ENCODE measurements at regions not wholly inside any gene's neighbourhood (a gene's known extent, or its start where the extent isn't known, plus 50 kb on each side); places are given as distances from the start of the nearest gene placed in this dataset.

DNA sequence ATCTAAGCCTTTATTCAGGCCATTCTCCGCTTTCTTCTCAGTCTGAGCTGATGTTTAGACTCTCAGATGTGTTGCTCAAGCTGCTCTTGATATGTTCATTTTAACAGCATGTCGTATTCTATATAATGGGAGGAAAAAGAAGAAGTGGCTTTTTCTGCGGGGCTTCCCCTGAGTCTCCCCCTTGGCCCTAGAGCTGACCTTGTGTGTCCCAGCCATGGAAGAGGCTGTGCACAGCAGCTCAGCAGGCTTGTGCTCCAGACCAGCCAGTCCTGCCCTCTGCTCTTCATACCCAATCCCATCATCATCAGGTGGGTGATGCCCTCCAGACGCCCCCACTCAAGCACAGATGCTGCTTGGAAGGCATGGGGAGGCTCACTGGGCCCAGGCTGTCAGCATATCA lies 155.1 kb upstream of the CELF4 start:
- H3K4me1 ChIP-seq (ENCODE audit: insufficient read depth), result no peaks in the 10 kb centered on the region
- H3K36me3 Mint-ChIP-seq (ENCODE audit: low read depth), result no peaks in the 10 kb centered on the region
- H3K27me3 Mint-ChIP-seq (ENCODE audit: insufficient read depth, low read depth, poor library complexity), result peaks cover 9% of the 10 kb centered on the region
- no peak overlapping the region for H3K27ac ChIP-seq (ENCODE audit: low read depth)
- DNase-seq (ENCODE audit: low spot score), result no peak
- no peaks in the 10 kb centered on the region for H3K9me3 Mint-ChIP-seq
- H3K4me2 ChIP-seq, result no peak overlapping the region
- TF ChIP-seq ZNF331 (CRISPR knock-in tag; IDR thresholded peaks at IDR 0.05; ENCODE audit: low read depth), result no peak
- no peak for TF ChIP-seq JUNB (IDR thresholded peaks at IDR 0.05; ENCODE audit: unreplicated experiment)
- TF ChIP-seq NANOG (IDR thresholded peaks at IDR 0.05; ENCODE audit: borderline replicate concordance), result no peak
- TF ChIP-seq, protein P1, sequence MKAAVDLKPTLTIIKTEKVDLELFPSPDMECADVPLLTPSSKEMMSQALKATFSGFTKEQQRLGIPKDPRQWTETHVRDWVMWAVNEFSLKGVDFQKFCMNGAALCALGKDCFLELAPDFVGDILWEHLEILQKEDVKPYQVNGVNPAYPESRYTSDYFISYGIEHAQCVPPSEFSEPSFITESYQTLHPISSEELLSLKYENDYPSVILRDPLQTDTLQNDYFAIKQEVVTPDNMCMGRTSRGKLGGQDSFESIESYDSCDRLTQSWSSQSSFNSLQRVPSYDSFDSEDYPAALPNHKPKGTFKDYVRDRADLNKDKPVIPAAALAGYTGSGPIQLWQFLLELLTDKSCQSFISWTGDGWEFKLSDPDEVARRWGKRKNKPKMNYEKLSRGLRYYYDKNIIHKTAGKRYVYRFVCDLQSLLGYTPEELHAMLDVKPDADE (IDR thresholded peaks at IDR 0.05), result no peak
- TF ChIP-seq, protein P2, sequence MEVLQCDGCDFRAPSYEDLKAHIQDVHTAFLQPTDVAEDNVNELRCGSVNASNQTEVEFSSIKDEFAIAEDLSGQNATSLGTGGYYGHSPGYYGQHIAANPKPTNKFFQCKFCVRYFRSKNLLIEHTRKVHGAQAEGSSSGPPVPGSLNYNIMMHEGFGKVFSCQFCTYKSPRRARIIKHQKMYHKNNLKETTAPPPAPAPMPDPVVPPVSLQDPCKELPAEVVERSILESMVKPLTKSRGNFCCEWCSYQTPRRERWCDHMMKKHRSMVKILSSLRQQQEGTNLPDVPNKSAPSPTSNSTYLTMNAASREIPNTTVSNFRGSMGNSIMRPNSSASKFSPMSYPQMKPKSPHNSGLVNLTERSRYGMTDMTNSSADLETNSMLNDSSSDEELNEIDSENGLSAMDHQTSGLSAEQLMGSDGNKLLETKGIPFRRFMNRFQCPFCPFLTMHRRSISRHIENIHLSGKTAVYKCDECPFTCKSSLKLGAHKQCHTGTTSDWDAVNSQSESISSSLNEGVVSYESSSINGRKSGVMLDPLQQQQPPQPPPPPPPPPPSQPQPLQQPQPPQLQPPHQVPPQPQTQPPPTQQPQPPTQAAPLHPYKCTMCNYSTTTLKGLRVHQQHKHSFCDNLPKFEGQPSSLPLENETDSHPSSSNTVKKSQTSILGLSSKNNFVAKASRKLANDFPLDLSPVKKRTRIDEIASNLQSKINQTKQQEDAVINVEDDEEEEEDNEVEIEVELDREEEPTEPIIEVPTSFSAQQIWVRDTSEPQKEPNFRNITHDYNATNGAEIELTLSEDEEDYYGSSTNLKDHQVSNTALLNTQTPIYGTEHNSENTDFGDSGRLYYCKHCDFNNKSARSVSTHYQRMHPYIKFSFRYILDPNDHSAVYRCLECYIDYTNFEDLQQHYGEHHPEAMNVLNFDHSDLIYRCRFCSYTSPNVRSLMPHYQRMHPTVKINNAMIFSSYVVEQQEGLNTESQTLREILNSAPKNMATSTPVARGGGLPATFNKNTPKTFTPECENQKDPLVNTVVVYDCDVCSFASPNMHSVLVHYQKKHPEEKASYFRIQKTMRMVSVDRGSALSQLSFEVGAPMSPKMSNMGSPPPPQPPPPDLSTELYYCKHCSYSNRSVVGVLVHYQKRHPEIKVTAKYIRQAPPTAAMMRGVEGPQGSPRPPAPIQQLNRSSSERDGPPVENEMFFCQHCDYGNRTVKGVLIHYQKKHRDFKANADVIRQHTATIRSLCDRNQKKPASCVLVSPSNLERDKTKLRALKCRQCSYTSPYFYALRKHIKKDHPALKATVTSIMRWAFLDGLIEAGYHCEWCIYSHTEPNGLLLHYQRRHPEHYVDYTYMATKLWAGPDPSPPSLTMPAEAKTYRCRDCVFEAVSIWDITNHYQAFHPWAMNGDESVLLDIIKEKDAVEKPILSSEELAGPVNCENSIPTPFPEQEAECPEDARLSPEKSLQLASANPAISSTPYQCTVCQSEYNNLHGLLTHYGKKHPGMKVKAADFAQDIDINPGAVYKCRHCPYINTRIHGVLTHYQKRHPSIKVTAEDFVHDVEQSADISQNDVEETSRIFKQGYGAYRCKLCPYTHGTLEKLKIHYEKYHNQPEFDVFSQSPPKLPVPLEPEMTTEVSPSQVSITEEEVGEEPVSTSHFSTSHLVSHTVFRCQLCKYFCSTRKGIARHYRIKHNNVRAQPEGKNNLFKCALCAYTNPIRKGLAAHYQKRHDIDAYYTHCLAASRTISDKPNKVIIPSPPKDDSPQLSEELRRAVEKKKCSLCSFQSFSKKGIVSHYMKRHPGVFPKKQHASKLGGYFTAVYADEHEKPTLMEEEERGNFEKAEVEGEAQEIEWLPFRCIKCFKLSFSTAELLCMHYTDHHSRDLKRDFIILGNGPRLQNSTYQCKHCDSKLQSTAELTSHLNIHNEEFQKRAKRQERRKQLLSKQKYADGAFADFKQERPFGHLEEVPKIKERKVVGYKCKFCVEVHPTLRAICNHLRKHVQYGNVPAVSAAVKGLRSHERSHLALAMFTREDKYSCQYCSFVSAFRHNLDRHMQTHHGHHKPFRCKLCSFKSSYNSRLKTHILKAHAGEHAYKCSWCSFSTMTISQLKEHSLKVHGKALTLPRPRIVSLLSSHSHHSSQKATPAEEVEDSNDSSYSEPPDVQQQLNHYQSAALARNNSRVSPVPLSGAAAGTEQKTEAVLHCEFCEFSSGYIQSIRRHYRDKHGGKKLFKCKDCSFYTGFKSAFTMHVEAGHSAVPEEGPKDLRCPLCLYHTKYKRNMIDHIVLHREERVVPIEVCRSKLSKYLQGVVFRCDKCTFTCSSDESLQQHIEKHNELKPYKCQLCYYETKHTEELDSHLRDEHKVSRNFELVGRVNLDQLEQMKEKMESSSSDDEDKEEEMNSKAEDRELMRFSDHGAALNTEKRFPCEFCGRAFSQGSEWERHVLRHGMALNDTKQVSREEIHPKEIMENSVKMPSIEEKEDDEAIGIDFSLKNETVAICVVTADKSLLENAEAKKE (CRISPR knock-in tag; IDR thresholded peaks at IDR 0.05), result no peak
- no peak for TF ChIP-seq CREB1 (CRISPR knock-in tag; IDR thresholded peaks at IDR 0.05; ENCODE audit: low read depth)
- TF ChIP-seq EZH2phosphoT487 (IDR thresholded peaks at IDR 0.05; ENCODE audit: unreplicated experiment), result no peak
- no peak for TF ChIP-seq STAT1 (IDR thresholded peaks at IDR 0.05; ENCODE audit: unreplicated experiment)
- H3K27ac Mint-ChIP-seq, result no peak overlapping the region
- ATAC-seq, result no peak
- H3K4me3 ChIP-seq, result no peak overlapping the region
- no peaks in the 10 kb centered on the region for H3K36me3 ChIP-seq (ENCODE audit: insufficient read depth)
- H4K20me1 ChIP-seq (replicated peaks; ENCODE audit: insufficient read depth), result no peaks in the 10 kb centered on the region
- H3K4me3 Mint-ChIP-seq, result no peak overlapping the region
- no peaks in the 10 kb centered on the region for H3K4me1 Mint-ChIP-seq
- no peaks in the 10 kb centered on the region for H3F3A ChIP-seq (replicated peaks; ENCODE audit: low read depth)
- no peaks in the 10 kb centered on the region for H3K9me2 ChIP-seq (ENCODE audit: insufficient read depth)
- no peak overlapping the region for H2AFZ ChIP-seq
- no peaks in the 10 kb centered on the region for H3K27me3 ChIP-seq (ENCODE audit: insufficient read depth)
- no peaks in the 10 kb centered on the region for H3K79me2 ChIP-seq (replicated peaks; ENCODE audit: insufficient read depth)

All from GM23338 (cell line).